Stimulated activated CD4-positive, alpha-beta T cell treated with anti-CD3 and anti-CD28 coated beads, TNF-alpha, amount 100 ng/mL, for 1 hour (primary cell): ENCODE measurements at regions not wholly inside any gene's neighbourhood (a gene's known extent, or its start where the extent isn't known, plus 50 kb on each side); places are given as distances from the start of the nearest gene placed in this dataset.

Source experiments
- DNase-seq, 3 donors: peaks; one replicate each; pipeline ENCODE4 v3.0.0-alpha.2; 2020; ENCODE audit warnings: low read depth in 3 of 3, low spot score in 1 of 3

DNA sequence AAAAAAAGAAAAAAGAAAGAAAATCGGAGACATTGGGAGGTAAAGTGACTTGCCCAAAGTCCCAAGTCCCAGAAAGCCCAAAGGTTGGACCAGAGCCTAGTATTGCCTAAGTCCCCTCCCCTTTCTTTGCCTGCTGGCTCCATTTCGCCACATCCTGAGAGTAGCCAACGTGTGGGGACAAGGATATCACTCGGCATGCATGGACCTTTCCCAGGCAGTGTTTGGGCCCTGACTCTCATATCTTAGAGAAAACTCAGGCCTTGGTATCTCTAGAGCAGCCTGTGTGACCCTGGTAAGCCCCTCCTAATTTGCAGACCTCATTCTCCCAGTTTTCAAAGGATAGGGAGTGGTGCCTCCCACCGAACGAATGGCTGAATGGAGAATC, 294.2 kb upstream of the ZMIZ1 start:
- no peak for DNase-seq

DNA sequence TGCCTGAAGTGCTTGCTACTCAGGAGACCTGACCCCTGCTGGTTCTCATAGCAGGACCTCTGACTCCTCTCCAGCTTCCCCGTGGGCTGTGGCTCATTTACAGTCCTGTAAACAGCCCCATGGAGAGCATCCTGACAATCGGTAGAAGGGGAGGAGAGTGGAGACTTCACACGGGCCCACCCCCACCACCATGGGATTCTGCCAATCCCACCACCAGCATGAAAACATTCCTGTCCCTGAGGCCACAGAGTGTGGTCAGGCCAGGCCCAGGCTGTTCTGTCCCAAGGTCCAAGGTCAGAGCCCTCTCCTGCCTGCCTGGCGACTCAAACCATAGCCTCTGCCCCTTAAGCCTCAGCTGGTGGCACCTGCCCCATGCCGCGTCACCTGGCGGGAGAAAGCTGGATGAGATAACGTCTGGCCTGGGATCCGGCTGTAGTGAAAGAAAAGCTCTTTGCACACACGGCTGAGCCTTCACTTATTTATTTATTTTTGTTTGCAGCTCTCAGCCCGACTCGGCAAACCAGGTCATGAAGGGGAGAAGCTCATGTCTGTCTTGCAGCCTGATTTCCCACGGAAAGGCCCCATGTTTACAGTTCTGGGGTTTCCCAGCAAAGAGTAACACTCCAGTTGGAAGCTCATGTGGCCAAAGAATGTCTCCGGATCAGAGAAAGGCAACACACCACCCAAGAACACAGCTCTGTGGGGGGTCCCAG, 293.6 kb upstream of the ZMIZ1 start:
- no peak for DNase-seq

DNA sequence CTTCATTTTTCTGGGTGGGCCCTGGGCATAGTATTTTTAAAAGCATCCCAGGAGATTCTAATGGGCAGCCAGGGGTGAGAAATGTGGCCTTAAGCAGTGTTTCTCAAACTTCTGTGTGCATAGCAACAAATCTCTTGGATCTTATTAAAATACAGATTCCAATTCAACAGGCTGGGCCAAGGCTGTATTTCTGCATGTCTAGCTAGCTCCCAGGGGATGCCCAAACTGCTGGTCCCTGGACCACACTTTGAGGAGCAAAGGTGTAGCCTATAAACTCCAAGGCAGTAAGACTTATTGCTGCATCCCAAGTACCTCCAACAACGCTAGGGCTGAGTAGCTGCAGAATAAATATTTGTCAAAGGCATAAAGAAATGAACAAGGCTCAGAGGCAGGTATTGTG, 292.9 kb upstream of the ZMIZ1 start:
- DNase-seq = no peak

DNA sequence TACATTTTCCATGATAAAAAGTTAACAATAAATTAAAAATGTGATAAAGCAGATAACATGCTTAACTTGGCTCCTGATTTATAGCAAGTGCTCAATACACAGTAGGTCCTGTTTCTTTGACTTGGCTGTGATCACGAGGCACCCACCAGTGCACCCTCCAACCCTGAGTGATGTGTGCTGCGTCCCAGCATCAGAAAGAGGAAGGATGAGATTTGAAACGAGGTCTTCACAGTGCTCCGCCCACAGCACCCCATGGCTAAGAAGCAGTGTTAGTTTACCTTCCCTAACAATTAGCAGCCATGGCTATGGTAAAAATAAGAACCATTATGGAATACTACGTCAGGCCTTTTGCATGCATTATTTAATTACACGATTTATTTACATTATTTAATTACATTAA, 292.0 kb upstream of the ZMIZ1 start:
- DNase-seq = no peak

DNA sequence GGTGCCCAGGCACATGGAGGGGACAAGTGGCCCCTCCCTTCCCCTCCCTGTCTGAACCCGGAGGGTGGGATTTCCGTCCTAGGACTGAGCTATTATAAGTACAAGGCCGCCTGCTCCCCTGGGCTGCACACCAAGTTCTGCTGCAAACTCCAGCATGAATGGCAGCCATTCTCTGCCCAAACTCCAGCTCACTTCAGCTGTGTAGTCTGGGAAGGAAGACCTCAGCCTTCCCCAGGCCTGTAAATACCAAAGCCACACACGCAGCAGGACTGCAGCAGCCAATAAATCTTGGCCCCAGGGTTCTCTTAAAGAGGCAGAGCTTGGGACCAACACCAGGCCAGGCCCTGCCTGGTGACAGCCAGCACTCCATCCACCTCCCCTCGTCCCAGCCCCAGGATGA, 291.3 kb upstream of the ZMIZ1 start:
- DNase-seq = no peak

DNA sequence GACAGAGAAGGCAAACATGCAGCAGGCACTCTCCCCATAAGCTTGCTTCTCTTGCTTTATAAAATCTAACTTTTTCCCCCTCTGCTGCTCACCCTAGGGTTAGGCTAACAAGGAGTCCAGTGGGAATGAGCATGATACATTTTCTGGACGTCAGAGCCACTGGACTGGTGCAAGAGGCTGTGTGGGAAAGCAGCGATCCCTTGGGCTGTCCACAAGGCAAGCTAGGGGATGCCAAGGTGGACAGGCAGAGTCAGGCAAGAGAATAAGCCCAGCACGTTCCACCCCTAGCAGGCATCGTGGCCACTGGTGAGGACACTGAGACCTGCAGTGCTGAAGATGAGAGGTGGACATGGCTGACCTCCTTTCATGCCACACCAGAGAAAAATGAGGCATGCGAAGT, 290.9 kb upstream of the ZMIZ1 start:
- no peak for DNase-seq

DNA sequence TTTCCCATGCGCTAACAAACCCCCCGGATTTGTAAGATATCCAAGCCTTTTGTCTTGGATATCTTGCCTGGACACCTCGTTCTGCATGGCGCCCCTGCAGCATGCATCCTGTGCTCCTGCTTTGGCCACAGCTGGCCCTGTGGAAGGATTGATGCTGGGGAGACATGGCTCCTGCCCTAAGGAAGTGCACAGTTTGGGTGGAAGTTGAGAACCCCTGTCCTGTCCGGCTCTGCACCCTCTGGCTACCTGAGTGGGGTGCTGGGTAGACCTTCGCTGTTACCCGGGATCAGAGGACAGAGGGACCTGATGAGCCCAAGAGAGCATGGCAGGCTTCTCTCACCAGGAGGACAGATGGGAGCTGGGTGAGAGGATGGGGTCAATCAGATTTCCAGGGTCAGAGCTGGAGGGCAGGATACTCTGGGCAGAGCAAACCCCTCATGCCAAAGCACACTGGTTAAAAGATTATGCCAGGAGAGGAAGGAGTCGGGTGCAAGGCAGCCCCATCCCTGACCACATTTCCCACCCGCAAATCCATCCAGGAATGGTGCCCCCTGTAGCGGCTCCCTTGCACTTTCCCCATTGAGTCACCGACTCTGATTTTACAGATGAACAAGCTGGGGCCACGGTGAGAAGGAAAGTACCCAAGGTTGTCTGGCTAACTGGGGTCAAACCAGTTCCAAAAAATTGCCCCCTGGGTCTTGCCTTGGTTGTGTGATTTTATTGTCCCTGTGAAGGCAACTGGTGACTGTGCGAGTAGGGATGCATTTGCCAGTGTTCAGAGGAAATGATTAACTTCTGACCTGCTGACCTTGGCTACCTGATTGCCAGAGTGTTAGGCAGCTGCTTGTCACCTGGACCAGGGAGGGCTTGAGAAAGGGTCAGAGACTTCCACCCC, 290.1 kb upstream of the ZMIZ1 start:
- no peak for DNase-seq

DNA sequence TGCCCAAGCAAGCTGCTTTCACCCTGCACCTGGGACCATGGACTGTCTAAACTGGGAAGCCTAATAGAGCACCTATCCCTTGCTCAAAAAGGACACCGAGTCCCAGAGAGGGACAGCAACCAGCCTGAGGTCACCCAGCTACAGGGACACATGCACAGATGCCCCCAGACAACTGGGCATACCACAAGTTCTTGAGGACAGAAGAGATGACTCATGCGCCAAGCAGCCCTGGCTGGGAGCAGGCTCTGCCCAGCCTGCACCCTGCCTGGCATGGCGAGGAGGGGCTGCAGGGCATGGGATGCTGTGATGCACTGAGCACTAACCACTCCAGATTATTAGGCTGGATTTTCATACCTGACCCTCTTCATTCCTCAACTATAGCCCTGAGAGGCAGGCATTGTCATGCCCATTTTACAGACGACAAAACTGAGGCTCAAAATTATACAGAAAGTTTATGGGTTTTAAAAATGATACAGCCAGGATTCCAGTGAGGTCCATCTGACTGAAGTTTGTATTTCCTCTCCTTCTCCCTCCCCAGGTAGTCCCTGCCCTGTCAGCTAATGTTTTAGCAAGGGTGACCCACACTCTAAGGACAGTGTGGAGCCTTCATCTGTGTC, 289.3 kb upstream of the ZMIZ1 start:
- no peak for DNase-seq

DNA sequence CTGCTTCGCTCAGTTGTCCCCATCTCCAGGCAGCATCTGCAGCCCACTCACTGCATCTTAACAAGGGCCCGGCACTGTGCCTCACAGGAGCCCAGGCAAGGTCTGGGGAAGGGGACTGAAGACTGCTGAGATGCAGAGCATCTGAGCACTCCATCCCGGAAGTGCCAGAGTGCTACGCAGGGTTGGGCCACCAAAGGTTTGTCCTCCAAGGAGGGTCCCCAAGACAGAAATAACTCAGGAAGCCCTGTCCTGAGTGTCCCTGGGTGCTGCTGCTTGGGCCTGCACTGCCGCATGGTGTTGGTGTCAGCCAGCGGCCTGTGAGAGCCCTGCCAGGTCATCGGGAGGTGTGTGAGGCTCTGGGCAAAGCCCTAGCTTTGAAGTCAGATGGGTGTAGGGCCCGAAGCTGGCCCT, 288.2 kb upstream of the ZMIZ1 start:
- no peak for DNase-seq

DNA sequence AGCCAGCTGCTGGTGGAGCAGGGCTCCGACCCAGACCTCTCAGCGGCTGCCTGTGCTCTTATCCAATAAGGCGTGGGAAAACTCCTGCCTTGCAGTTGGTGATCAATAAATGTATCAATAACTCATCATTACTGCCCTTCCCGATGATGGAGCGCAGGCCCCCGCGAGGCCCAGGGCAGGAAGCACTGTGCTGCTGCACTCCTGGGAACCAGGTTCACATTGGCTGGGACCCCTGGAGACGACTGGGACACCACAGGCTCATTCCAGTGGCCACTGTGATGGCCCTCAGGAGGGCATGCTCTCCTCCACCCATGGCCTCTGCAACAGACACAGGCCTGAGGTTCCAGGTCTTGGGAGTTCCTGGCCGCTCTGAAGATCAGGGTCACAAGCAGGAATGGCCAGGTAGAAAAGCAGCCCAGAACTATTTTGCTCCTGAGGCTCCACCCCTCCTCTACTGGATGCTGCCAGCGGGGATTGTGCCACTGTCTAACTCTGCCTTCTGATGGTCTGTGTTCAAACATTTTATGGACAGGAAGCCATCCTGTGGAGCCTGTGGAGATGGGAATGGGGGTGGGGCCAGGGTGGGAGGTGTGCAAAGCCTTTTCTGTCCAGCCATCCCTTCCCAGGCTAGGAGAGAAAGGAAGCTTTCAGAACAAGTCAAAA, 287.4 kb upstream of the ZMIZ1 start:
- DNase-seq = no peak

DNA sequence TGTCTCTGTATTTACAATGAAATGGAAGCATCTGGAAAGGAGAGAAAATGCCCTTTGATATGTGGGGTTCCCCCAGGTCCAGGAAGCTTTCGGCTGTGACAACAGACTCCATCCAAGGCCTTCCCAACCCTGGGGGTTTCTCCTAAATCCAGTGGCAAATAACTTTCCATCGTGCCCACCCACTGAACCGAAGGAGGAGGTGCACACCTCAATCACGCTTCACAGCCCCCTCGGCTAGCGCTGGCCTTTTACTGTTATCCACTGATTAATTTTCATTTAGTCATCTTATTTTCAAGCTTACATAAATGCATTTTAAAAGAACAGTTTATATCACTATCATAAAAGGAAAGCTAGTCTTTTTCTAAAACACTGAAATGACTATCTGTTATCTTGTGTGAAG, 286.8 kb upstream of the ZMIZ1 start:
- DNase-seq = no peak

DNA sequence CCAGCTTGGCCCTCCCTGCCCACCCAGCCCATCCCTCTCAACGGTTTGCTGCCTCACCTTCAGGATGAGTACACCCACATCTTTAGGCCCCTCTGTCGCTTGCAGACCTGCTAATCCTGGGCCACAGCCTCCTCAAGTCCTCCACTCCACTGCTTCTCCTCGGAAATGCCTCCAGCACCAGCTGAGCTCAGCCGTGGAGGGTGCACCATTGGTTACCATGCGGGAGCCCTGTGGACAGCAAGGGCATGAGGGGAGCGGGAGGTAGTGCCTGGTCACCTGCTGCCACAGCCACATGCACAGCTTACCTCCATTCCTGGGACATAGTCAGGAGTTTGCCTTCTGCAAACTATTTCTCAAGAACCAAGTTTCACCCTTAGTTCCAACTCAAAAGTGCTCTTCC, 286.3 kb upstream of the ZMIZ1 start:
- DNase-seq = no peak

DNA sequence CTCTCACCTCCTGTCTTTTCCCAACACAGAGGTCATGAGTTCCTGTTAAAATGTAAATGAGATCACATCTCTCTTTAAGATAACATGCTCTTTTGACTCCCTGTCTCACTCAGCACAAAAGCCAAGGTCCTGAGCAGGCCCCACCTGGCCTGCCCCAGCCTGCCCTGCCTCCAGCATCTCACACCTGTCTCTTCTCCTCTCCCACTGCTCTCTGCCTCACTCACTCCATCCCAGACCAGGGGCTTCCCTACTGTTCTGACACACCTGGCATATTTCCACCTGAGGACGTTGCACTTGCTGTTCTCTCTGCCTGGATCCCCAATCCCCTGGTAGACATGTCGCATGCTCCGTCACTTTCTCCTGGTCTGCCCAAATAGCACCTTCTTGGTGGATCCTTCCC, 285.0 kb upstream of the ZMIZ1 start:
- no peak for DNase-seq

DNA sequence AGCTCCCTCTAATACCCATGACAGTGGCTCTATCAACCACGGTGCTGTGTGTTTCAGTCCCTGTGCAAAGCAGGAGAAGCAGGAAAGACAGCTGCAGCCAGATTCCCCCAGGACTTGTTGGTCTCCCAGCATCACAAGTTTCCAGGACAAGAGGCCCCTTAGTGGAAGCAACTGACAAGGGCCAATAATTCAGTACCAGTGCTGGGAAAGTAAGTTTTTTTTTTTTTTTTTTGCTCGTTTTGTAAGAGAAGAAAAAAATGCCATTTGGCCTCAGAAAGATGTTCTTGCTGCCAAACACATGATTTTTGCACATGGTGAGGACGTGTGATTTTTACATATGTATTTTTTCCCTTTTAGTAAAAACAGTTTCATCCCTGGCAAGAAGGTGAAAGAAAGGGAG, 284.2 kb upstream of the ZMIZ1 start:
- DNase-seq = no peak

DNA sequence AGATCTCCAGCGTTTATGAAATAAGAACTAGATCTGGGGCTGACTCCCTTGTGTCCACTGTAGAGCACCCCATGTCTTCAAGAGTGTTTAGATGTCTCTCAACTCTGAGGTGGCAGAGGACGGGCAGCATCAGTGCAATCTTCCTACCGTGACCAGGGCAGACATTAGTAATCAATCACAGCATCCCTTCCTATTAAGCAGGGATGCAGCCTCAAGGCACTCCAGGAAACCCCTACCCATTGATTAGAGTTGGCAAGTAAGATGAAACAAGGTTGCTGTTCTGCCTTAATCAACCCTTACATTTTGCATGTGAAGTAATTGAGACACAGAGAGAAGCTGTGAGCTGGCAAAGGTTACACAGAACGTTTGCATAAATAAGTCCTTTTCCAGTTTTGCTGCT, 283.7 kb upstream of the ZMIZ1 start:
- DNase-seq = no peak

DNA sequence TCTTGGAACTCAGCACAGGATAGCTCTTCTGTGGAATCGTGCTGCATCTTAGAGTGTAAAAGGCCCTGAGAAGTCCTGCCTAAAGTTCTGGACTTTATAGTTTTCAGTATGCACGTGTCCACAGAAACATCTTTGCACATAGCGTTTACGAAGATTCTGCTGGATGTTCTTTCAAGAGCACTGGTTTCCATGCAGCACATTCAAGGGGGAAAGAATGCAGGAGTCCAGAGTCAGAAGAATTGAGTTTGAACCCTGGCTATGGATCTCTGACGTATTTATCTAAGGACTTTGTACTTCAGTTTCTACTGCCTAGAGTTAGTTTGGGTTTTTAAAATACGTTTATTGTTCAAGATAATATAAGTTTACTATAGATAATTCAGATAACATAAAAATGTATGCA, 282.8 kb upstream of the ZMIZ1 start:
- no peak for DNase-seq

DNA sequence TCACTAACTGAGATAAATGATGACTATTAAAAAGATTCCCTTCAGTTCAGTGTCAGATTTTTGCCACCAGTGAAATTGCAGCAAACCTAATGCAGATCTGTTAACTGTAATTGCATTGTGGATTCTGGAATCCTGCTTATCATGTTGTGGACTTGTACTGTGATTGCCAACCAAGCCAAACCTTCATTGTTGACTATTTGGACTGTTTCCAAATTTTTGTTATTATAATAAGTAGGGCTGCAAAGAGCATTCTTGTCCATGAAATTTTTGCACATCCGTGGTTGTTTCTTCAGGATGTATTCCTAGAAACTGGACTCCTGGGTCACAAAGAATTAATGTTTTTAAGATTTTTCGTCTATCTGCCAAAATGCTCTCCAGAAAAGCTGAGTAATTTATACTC, 281.6 kb upstream of the ZMIZ1 start:
- no peak for DNase-seq

DNA sequence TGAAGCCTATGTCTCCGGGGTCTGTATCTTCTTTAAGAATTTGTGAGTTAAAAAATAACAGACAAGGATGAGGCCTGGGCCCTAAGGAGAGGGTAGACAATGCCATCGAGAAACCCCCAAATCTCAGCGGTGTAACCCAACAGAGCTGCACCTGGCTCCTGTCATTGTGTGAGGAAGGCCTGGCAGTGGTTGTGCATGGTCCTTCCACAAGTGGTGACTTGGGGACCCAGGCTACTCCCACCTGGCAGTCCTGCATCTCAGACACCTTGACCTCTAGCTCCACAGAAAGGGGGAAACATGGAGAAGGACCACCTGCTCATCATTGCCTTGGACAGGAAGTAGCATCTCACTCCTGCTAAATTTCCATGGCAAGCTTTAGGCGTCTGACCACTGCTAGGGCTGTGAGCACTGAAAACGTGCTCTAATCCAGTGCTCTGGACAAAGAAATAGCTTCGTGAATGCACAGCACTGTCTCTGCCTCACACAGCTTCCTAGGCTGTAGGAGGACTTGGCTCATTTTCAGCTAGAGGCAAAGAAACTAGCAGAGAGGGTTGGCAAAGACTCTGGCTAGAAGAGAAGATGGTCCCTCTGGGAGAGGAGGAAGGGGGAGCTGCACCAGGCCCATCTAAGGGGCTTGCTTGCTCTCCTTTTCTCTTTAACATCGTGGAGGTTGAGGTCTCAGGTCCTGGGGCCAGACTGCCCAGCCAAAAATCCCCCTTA, 273.9 kb upstream of the ZMIZ1 start:
- no peak for DNase-seq

DNA sequence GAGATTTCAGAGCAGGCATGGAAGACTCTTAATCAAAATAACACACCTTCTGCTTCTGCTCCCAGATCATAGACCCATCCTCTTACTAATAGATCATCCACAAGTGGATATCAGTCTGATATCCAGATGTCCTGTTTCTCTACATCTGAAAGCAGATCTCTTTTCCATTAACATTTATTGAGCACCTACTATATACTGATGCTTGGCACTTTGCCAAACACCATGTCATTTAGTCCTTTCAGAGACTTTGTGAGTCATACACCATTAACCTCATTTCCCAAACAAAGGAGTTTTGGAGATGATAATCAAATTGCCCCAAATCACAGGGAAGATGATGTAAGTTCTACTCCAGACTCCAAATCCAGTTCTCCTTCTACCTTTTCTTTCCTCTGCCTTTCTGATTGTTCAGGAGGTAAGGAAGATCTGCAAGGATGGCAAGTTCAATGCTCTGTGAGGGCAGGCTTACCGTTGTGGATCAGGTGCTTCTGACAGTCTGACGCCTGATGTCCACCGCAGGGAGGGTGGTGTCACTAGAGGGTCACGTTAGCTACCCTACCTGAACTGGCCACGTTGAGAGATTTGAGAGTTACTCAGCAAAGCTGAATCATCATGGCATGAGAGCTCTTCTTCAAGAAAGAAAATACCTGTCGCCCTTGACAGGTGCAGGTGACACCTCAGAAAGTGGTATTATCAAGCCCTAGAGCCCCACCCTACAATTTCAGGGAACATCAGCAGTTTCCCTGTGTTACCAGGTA, 269.6 kb upstream of the ZMIZ1 start:
- no peak for DNase-seq

DNA sequence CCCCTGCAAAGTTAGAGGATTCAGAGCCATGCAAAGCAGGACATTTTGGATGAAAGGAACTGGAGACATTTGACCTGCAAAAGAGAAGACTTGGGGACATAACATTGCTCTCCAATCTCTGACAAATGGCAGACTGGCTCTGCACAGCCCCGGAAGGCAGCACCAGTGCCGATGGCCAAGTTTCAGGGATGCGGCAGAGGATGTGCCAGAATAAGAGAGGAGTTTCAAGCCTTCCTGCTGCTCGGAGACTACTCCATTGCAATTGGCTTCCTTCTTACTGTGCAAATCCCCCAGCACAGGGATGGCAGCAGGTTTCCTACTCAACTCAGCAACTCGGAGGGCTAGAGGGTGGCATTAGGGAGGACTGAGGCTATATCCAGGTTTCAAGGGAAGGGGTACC, 268.8 kb upstream of the ZMIZ1 start:
- DNase-seq = no peak
